BE2C (cell line): ENCODE measurements at regions not wholly inside any gene's neighbourhood (a gene's known extent, or its start where the extent isn't known, plus 50 kb on each side); places are given as distances from the start of the nearest gene placed in this dataset.

ENCODE experiments used
- DNase-seq: peaks from one replicate; pipeline ENCODE4 v3.0.0-alpha.2; 2020
- H3K27me3 ChIP-seq: fragments of 250-450 bp; sonication (Bioruptor Pico); 2 replicates; pipeline ENCODE4 v1.5.1; 2020; ENCODE audit warnings: mild to moderate bottlenecking
- H3K36me3 ChIP-seq: fragments of 250-450 bp; sonication (Bioruptor Pico); 2 replicates; pipeline ENCODE4 v1.5.1; 2020; ENCODE audit warnings: mild to moderate bottlenecking
- H3K4me1 ChIP-seq: fragments of 250-450 bp; sonication (Bioruptor Pico); 2 replicates; pipeline ENCODE4 v1.5.1; 2020
- H3K4me3 ChIP-seq: 2 replicates; pipeline ENCODE4 v1.5.1; 2011; ENCODE audit warnings: low read depth, low read length
- H3K9me3 ChIP-seq: fragments of 250-450 bp; sonication (Bioruptor Pico); 2 replicates; pipeline ENCODE4 v1.5.1; 2020
- TF ChIP-seq, protein P1 (sequence below): IDR thresholded peaks from 2 replicates; pipeline ENCODE4 v1.5.1; 2012; ENCODE audit warnings: mild to moderate bottlenecking, low read depth, low read length

DNA sequence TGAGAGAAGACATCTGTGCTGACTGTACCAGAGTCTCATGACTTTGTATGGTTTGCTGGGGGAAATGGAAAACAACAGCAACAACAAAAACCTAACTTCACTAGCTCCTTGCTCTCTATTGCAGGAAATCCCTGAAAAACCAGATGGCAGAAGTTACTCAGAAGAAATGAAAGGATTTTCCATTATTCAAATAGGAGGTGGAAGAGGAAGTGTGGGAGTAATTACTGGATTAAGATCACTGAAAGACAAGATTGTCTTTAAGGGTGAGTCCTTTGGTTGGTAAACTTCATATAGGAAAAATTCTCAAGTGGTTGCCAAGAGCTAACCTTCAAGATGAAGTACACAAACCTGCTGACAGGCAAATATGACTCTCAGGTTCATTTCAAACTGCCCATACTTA is 391.9 kb upstream of the ATP2B1 start:
- TF ChIP-seq, protein P1, sequence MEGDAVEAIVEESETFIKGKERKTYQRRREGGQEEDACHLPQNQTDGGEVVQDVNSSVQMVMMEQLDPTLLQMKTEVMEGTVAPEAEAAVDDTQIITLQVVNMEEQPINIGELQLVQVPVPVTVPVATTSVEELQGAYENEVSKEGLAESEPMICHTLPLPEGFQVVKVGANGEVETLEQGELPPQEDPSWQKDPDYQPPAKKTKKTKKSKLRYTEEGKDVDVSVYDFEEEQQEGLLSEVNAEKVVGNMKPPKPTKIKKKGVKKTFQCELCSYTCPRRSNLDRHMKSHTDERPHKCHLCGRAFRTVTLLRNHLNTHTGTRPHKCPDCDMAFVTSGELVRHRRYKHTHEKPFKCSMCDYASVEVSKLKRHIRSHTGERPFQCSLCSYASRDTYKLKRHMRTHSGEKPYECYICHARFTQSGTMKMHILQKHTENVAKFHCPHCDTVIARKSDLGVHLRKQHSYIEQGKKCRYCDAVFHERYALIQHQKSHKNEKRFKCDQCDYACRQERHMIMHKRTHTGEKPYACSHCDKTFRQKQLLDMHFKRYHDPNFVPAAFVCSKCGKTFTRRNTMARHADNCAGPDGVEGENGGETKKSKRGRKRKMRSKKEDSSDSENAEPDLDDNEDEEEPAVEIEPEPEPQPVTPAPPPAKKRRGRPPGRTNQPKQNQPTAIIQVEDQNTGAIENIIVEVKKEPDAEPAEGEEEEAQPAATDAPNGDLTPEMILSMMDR = no peak
- H3K4me1 ChIP-seq = no peaks in the 10 kb centered on the region
- no peak for DNase-seq

DNA sequence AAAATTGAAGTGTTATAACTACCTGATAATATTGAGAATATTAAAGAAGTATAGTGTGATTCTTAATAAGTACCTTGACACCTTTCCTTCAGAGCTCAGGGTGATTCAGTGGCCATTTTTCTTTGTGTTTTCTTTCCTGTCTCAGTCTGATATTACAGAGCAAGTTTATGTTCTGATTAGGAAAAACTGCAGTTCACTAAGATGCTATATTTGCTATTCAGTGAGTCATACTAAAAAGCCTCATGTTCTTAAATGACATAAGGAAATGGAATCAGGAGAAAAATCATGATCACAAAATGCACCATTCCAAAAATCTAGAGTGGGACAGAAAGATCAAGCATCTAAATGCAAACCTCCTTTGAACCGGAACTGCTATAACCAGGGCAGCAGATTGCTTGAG is 390.6 kb upstream of the ATP2B1 start:
- TF ChIP-seq, protein P1 = no peak
- Histone ChIP-seq H3K27me3 (no peaks in the 10 kb centered on the region), H3K36me3 (no peaks in the 10 kb centered on the region), H3K9me3 (no peaks in the 10 kb centered on the region), H3K4me1 (no peaks in the 10 kb centered on the region), H3K4me3 (no peak overlapping the region)
- DNase-seq = no peak

More for the DNA sequence above, 391.9 kb upstream of the ATP2B1 start:
- H3K4me3 ChIP-seq = no peak overlapping the region
- H3K27me3 ChIP-seq = no peaks in the 10 kb centered on the region
- no peaks in the 10 kb centered on the region for H3K36me3 ChIP-seq
- no peaks in the 10 kb centered on the region for H3K9me3 ChIP-seq

DNA sequence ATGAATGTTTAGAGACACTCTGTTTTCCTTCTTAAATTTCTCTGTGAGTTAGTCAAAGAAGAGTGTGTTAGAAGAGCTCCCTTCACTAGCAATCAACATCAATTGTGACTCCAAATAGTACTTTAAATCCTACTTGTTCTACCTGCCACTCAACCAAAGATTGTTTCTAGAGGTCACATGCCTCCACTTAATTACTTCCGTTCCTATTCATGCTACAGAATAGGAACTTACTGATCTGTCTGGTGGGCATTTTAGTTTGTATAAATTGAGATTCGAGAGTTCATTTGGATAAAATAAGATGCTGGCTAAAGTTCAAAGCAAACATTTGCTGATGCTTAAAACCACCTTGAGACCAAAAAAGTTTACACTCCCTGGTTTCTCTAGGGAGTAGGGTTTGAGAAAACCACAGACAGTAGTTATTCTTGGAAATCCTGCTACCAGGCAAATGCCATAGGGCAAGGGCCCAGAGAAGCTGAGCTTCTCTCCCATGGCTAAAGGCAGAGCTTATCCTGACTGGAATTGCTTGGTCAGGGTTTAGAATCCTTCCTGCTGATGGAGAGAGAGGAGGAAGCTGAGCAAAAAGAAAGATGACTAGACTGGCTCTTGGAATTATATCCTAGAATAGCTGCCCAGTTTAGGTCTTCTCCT is 389.6 kb upstream of the ATP2B1 start:
- DNase-seq = no peak
- Histone ChIP-seq H3K36me3 (no peaks in the 10 kb centered on the region), H3K4me3 (no peak overlapping the region), H3K27me3 (no peaks in the 10 kb centered on the region), H3K4me1 (no peaks in the 10 kb centered on the region), H3K9me3 (no peaks in the 10 kb centered on the region)
- TF ChIP-seq, protein P1 = no peak

DNA sequence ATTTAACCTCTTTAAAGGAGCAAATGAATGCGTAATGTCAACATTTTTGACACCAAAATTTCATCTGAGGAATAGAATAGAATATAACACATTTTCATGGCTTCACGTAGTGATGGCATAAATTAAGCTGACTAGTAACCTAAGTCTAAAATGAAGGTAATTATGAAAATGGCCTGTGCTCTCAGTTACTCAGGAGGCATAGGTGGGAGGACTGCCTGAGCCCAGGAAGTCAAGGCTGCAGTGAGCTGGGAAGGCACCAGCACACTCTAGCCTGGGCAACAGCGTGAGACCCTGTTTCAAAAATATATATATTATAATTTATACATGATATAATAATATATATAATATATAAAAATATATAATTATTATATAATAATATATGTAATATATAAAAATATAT is 383.2 kb upstream of the ATP2B1 start:
- H3K36me3 ChIP-seq = no peaks in the 10 kb centered on the region
- no peaks in the 10 kb centered on the region; the same call in 1 of the 2 replicates for H3K4me1 ChIP-seq
- TF ChIP-seq, protein P1 = no peak
- no peaks in the 10 kb centered on the region for H3K27me3 ChIP-seq
- no peak overlapping the region for H3K4me3 ChIP-seq
- DNase-seq = no peak
- H3K9me3 ChIP-seq = no peaks in the 10 kb centered on the region

DNA sequence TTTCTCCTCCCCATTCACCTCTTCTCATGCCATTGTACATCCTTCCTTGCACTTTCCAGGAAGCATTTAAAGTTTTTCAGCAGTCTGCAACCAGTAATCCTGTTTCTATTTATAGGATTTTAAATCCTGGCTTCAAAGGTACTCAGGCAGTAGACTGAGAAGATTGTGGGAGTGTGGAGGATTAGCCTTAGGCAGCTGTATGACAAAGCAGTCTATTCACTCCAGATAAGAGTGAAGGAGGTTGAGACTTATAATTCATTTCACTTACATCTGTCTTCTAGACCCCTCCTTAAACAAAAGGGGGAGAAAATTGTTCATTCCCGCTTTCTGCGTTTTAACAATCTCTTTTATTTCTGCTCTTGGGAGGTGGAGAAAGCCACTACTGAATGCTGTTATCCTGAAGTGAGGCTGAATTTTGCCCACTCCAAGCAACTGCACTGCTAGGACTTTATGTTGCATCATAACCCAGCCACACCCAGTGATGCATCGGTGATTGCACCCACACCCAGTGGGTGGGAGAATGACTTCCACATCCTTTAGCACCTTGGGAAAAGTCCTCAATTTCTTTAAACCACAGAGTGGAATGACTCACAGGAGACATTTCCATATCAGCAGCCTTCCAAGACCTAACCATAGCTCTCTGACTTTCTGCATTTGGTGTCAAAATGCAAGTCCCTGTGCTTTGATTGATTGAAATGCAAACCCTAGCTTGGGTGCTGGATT is 382.5 kb upstream of the ATP2B1 start:
- H3K9me3 ChIP-seq = no peaks in the 10 kb centered on the region
- H3K27me3 ChIP-seq = no peaks in the 10 kb centered on the region
- no peak overlapping the region for H3K4me3 ChIP-seq
- TF ChIP-seq, protein P1 = no peak
- no peaks in the 10 kb centered on the region; the same call in 1 of the 2 replicates for H3K4me1 ChIP-seq
- no peaks in the 10 kb centered on the region for H3K36me3 ChIP-seq
- DNase-seq = no peak

DNA sequence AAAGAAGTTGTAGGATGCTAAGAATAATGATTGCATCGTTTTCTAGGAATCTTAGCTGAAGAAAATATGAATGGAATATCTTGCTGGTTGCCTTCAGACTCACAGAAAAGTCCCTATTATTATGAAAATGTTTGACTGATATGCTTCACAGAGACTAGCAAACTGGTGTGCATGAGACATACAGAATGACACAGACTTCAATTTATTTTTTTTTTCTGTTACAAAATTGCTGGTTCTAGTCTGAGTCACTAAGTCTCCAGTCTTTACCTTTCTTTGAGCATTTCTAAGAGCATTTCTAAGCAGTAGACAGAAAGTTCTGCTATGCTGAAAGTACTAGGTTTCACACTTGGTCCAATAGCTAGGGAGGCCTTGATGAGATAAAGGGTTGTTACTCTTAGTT is 377.6 kb upstream of the ATP2B1 start:
- H3K27me3 ChIP-seq = no peaks in the 10 kb centered on the region
- DNase-seq = no peak
- H3K36me3 ChIP-seq = no peaks in the 10 kb centered on the region
- TF ChIP-seq, protein P1 = no peak
- H3K4me1 ChIP-seq = peaks cover 7% of the 10 kb centered on the region
- no peaks in the 10 kb centered on the region for H3K9me3 ChIP-seq
- no peak overlapping the region for H3K4me3 ChIP-seq
